Fibroblast of lung (primary cell): ENCODE measurements at regions not wholly inside any gene's neighbourhood (a gene's known extent, or its start where the extent isn't known, plus 50 kb on each side); places are given as distances from the start of the nearest gene placed in this dataset.

Source experiments
- EZH2 ChIP-seq: IDR thresholded peaks from 2 replicates; pipeline ENCODE4 v1.5.1; 2012; ENCODE audit warnings: low read length, control low read depth, mild to moderate bottlenecking; ENCODE audit errors: missing control alignments
- TF ChIP-seq, protein P1 (sequence below), 2 donors: IDR thresholded peaks in 1 of 2; conservative IDR thresholded peaks in 1 of 2; 1 replicate in 1 of 2; 2 replicates in 1 of 2; pipeline ENCODE4 v1.5.1; 2011 to 2012; ENCODE audit warnings: low read length in 2 of 2, control low read depth in 1 of 2, inconsistent platforms in 1 of 2, low read depth in 1 of 2, mild to moderate bottlenecking in 1 of 2

DNA sequence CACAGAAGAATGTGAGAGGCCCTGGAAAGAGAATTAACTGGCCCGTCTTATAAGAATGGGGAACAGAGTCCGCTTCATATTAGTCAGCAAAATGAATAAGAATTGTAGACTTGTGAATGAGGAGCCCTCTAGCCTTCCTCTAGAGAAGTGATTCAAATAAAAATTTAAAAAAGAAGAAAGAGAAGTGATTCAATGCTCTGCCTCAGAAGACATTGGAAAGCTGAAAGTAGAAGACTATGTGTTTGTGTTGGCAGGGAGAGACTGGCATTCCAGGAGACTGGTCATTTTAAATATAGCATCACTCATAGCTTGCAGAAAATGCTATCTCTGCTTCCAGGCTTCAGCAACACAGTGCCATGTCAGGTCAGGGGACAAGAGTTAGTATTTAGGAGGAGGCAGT, 190.6 kb upstream of the HS3ST3A1 start:
- TF ChIP-seq, protein P1, sequence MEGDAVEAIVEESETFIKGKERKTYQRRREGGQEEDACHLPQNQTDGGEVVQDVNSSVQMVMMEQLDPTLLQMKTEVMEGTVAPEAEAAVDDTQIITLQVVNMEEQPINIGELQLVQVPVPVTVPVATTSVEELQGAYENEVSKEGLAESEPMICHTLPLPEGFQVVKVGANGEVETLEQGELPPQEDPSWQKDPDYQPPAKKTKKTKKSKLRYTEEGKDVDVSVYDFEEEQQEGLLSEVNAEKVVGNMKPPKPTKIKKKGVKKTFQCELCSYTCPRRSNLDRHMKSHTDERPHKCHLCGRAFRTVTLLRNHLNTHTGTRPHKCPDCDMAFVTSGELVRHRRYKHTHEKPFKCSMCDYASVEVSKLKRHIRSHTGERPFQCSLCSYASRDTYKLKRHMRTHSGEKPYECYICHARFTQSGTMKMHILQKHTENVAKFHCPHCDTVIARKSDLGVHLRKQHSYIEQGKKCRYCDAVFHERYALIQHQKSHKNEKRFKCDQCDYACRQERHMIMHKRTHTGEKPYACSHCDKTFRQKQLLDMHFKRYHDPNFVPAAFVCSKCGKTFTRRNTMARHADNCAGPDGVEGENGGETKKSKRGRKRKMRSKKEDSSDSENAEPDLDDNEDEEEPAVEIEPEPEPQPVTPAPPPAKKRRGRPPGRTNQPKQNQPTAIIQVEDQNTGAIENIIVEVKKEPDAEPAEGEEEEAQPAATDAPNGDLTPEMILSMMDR (conservative IDR thresholded peaks at IDR 0.05 in 1 of 2, IDR thresholded peaks at IDR 0.05 in 1 of 2; ENCODE audit: low read depth in 1 of 2, low read length in 2 of 2): peak in 1 of 2 donors; percentile 16
- no peak for TF ChIP-seq EZH2
